GM13976 (cell line): ENCODE measurements at regions not wholly inside any gene's neighbourhood (a gene's known extent, or its start where the extent isn't known, plus 50 kb on each side); places are given as distances from the start of the nearest gene placed in this dataset.

Experiments used
- DNase-seq: peaks from one replicate; pipeline ENCODE4 v3.0.0; 2012; ENCODE audit warnings: low spot score
- CTCF ChIP-seq: IDR thresholded peaks from 2 replicates; pipeline ENCODE4 v1.5.1; 2012; ENCODE audit warnings: borderline replicate concordance, mild to moderate bottlenecking; ENCODE audit not compliant: insufficient read depth; ENCODE audit errors: extremely low read depth, missing control alignments, control extremely low read depth
- in situ Hi-C: fragments of 300-500 bp; cut with MboI; formaldehyde crosslinking; loops from one replicate; pipeline ENCODE4 v1.12.0; 2022; ENCODE audit warnings: low sequenced_read_pairs, mixed read lengths, inconsistent platforms; ENCODE audit not compliant: unreplicated experiment

GRCh38 chr1:214918745-214919144 is 163.8 kb upstream of the KCNK2 start:
- in situ Hi-C loops = no loop called here
- no peak for TF ChIP-seq CTCF
- DNase-seq = no peak

GRCh38 chr1:214920337-214920736 is 162.2 kb upstream of the KCNK2 start:
- TF ChIP-seq CTCF = no peak
- in situ Hi-C loops = no loop called here
- DNase-seq = no peak

- TF ChIP-seq CTCF = no peak
- no peak for DNase-seq
- in situ Hi-C loops = no loop called here
Observed at GRCh38 chr1:214923278-214923915, 159.1 kb upstream of the KCNK2 start.

GRCh38 chr1:214927796-214928195 is 154.7 kb upstream of the KCNK2 start:
- TF ChIP-seq CTCF = no peak
- in situ Hi-C loops = no loop called here
- no peak for DNase-seq

- in situ Hi-C loops = no loop called here
- no peak for DNase-seq
- TF ChIP-seq CTCF = no peak
Observed at GRCh38 chr1:214928574-214928973, 154.0 kb upstream of the KCNK2 start.

- no peak for DNase-seq
- TF ChIP-seq CTCF = no peak
- in situ Hi-C loops = no loop called here
Observed at GRCh38 chr1:214933375-214933774, 149.2 kb upstream of the KCNK2 start.
